ENCODE measurements at regions not wholly inside any gene's neighbourhood (a gene's known extent, or its start where the extent isn't known, plus 50 kb on each side); places are given as distances from the start of the nearest gene placed in this dataset.

GRCh38 chr10:88060762-88061161 lies 197.3 kb downstream of the PTEN start:
- DNase-seq = no peak

DNA sequence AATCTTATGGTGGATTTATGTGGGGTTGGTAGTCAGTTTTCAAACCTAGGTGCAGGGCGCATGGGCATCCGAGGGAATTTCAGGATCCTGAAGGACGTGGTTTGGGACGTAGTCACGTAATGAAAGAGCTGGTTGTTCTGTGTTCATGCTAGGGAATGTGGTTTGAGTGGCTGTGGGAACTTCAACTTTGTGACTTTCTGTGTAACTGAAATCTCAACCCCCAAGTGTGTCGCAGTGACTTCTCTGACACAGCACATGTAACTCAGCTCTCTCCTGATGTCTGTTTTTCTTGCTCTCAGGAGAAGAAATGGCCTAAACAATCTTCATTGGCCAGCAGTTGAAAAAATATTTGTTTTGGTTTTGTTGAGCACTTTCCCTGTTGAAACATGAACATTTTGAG lies 199.0 kb downstream of the PTEN start:
- DNase-seq = no peak

DNA sequence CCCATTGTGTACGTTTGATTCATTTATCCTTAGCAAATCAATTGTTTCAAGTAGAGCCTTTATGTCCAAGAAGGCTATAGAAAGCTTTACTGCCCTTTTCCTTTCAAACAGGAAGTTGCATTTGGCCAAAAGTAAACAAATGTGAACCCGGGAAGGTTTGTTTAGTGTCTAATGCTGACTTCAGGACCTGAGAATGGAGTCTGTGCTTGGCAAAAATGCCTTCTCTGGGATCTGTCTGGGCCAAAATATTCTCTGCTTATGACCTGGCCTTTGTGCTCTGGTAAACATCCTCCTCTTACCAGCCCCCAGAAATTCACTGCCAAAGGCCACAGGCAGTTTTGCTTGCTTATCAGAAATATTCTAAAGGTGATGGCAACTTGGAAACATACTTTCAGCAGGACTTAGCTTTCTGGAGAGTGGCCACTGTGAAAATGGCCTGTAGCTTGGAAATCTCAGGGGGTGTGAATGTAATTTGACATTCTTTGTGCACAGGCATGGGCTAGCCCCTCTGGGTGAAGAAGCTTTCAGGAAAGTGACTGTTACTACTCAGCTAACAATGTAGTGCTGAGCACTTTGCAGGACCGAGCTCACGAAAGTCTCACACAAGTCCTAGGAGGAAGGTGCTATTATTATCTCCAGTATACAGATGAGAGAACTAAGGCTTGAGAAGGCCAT lies 199.5 kb downstream of the PTEN start:
- no peak for DNase-seq

DNA sequence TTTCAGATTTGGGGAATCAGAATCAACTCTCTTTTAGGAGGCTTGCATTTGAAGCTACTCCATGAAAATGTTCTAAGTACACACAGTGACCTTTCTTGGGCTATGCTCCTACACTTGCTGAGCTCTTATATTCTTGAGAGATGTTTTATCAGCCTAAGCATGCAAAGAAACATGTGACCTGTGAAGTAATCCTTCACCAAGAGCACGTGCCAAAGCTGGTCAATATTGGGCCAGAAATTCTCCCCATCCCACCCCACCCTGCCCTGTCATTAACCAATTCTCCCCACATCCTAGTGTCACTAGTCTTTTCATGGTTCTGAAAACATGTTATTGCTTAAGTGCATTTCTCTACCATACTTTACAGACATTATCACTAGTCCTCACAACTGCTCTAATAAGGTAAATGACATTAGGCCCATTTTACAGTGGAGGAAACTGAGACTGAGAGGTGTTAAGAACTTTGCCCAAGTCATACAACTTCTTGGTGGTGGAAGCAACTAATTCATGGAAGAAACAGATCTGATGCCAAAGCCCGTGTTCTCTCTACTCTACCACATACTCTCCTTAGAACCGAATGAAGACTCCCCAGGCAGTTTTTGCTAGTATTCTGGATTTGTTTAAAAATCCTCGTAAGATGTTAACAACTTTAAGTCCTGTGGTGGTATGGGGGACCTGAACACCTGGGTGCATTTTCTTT lies 200.6 kb downstream of the PTEN start:
- no peak for DNase-seq

DNA sequence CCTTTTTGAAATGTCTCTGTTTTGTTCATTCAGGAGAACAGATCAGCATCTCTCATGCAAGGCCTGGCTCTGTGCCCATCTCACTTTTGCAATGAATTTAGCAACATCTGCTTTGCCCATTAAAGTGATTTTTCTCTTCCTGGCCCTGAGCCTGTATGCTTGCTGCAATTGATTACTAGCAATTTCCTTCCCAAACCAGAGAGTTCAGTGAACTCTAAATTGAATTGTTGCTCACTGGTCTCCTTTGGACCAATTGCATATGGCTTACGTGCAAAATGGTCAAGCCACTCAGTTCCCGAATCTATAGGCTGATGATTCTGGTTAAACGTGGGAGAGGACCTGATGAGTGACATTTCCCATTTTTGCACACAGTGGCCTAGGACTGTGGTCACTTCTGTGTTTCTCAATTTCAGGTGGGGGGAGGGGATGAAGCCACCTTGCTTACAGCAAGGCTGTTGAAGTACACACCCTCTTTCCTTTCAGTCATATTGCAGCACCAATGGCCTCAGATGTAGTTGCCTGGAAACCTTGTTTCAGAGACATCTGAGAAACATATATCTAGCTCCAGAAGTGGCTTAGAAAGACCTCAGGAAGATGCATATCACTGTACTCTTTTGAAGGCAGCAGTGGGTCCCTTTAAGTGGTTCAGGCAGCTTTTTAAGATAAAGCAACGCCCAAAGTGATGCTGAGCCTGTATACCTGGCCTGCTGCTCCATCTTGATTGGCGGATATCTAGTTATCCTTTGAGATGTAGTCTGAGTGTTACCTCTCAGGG lies 201.4 kb downstream of the PTEN start:
- peak in 3 of 5 experiments; percentile 14 to 53 (median 21) for DNase-seq

DNA sequence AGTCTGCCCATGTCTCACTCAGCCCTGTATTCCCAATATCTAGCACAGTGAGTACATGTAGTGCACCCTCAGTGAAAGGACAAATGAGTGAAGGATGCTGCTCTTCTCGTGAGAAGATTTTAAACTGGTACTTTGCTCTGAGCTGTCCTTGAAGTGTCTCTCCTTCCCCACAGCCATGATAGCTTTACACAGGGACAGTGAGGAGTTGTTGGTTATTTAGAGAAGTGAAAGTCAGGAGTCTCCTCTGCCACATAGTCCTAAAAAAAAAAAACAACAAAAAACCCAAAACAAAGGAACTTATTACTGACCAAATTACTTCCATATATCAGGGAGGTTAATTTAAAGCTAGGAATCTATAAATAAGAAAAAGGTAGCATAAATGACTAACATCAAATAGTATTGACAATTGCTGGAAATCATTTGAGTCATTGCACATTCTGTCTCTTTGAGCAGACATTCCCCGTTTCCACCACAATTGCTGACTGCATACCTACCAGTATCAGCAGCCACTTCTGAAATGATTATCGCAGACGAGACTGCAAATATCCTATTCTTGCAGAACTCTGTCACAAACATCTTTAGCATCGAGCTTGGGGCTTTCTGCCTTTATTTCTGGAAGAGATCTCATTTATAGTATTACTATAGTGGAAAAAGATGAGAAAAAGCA lies 202.1 kb downstream of the PTEN start:
- peak in 1 of 5 experiments; percentile 57 for DNase-seq

DNA sequence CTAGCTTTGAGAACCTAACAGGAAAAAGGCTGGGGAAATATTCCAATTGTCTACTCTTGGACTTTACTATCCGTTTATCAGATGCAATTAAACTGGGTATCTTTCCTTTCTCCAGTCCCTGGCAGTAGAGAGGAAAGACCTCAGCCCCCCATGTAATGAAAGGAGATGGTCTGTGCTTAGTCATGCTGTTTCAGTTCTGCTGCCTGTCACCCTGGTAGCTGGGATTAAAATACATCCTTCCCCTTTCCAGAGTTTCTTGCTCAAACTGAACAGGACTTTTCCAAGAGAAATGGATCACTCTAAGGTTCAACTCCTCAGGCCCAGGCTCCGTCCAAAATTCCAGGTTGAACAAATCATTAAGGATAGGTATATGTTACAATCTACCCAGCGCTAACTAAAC lies 202.9 kb downstream of the PTEN start:
- DNase-seq = no peak

GRCh38 chr10:88066876-88067275 lies 203.5 kb downstream of the PTEN start:
- peak in 1 of 5 experiments; percentile 7 for DNase-seq

GRCh38 chr10:88067737-88068136 lies 204.3 kb downstream of the PTEN start:
- no peak for DNase-seq

- no peak for DNase-seq
Measured at GRCh38 chr10:88069338-88069737, 205.9 kb downstream of the PTEN start.

GRCh38 chr10:88070080-88070880 lies 206.9 kb downstream of the PTEN start:
- no peak for DNase-seq

- DNase-seq = no peak
Measured at GRCh38 chr10:88071879-88072278, 208.5 kb downstream of the PTEN start.

- DNase-seq = no peak
Measured at GRCh38 chr10:88073682-88074081, 210.3 kb downstream of the PTEN start.

- no peak for DNase-seq
Measured at GRCh38 chr10:88074971-88075370, 211.5 kb downstream of the PTEN start.

GRCh38 chr10:88076027-88076880 lies 212.8 kb downstream of the PTEN start:
- no peak for DNase-seq

- no peak for DNase-seq
Measured at GRCh38 chr10:88077977-88078376, 214.6 kb downstream of the PTEN start.

- no peak for DNase-seq
Measured at GRCh38 chr10:88080213-88080612, 216.8 kb downstream of the PTEN start.

GRCh38 chr10:88081457-88082054 lies 218.1 kb downstream of the PTEN start:
- no peak for DNase-seq

GRCh38 chr10:88082391-88082790 lies 219.0 kb downstream of the PTEN start:
- DNase-seq = no peak

DNA sequence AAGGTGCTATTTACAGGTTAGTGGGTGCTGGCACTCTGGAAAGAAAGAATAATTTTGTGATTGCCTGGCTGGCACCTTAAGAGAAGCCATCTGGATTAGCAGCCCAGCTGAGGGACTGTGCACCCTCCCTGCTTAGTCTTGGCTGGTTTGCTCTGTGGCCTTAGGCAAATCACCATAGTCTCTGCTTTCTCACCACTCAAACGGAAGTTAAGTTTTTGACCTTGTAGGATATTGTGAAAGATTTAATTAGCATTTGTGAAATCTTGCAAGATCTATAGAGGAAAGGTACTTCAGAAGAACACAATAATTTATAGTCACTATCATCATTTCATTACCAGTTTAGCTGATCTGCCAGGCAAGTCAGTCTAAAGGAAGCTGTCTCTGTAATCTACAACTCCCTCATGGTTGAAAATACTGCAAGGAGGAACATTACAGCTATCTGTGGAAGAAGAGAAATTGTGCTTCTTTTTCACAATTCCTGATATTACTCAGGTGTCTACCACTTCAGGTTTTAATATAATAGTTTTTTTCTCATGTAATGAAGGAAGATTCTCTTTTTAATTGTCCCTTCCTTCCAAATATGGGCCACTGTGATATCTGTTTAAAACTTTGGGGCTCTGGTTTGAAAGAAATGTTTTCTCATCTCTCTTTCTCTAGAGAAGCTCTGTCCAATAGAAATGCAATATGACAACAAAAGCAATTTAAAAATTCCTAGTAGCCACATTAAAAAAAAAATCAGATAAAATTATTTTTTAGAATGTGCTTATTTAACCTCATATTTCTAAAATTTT lies 219.6 kb downstream of the PTEN start:
- no peak for DNase-seq

Data from T-helper 2 cell (primary cell).